ENCODE measurements at regions not wholly inside any gene's neighbourhood (a gene's known extent, or its start where the extent isn't known, plus 50 kb on each side); places are given as distances from the start of the nearest gene placed in this dataset.

- no peak for DNase-seq (ENCODE audit: low spot score)
Observed at GRCh38 chr1:56073206-56073605, 506.2 kb downstream of the PLPP3 start.

GRCh38 chr1:56072310-56072709 lies 507.1 kb downstream of the PLPP3 start:
- no peak for DNase-seq (ENCODE audit: low spot score)

- DNase-seq (ENCODE audit: low spot score), result no peak
Observed at GRCh38 chr1:56071351-56071750, 508.0 kb downstream of the PLPP3 start.

DNA sequence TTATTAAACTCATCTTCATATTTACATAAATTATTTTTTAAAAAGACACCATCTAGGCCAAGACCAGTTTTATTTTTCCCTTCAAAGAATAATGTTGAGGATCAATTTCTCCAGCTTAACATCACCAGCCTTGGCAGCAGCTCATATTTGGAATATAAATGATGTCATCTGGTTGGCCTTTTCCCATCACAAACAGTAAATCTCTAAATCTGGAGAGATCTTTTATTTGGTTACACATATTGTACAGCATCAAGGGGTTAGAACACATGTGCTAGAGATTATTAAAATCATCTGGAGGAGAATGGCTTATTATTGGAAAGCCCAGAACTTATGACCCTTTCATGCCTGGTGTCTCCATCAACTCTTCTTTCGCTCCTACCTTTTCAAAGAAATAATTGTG lies 508.8 kb downstream of the PLPP3 start:
- peak; percentile 16 for DNase-seq (ENCODE audit: low spot score)

GRCh38 chr1:56069824-56070223 lies 509.5 kb downstream of the PLPP3 start:
- DNase-seq (ENCODE audit: low spot score), result no peak

DNA sequence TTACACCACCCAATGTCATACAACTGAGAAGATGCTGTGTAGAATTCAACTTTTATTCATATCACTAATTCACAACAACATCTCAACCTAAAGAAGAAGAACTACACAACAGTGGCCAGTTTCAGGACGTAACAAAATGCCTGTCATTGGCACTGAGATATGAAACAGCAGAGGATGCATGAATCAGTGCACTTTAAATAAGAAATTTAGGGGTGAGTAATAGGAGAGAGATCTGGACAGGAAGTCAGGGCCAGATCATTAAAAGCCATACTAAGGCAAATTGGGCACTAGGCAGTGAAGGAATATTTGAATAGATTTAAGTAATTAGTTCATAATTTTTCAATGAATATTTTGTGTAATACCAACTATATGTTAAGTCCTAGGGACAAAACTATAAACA lies 510.5 kb downstream of the PLPP3 start:
- DNase-seq (ENCODE audit: low spot score), result peak; percentile 44

DNA sequence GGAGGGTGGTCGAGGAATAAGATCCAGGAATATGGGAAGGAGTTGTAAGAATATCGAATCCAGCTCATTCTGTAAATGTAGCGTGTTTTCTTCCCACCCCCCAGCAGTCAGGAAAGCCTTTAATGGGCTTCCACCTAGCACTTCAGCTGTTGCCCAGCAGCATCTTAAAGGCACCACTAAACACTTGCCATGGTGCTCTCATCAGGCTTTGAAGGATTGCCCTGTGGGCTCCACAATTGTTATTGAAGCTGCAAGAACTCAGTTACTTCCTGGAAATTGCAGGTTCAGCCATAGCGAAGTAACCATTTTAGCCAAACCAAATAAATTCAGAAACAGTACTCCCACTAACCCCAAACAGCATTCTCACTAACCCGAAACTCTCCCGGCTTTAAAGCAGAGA lies 511.2 kb downstream of the PLPP3 start:
- no peak for DNase-seq (ENCODE audit: low spot score)

GRCh38 chr1:56065729-56066128 lies 513.6 kb downstream of the PLPP3 start:
- peak; percentile 53 for DNase-seq (ENCODE audit: low spot score)

GRCh38 chr1:56064705-56065104 lies 514.7 kb downstream of the PLPP3 start:
- no peak for DNase-seq (ENCODE audit: low spot score)

- no peak for DNase-seq (ENCODE audit: low spot score)
Observed at GRCh38 chr1:56063461-56063860, 515.9 kb downstream of the PLPP3 start.

GRCh38 chr1:56062625-56063024 lies 516.7 kb downstream of the PLPP3 start:
- no peak for DNase-seq (ENCODE audit: low spot score)

GRCh38 chr1:56061824-56062223 lies 517.5 kb downstream of the PLPP3 start:
- no peak for DNase-seq (ENCODE audit: low spot score)

GRCh38 chr1:56060906-56061305 lies 518.5 kb downstream of the PLPP3 start:
- DNase-seq (ENCODE audit: low spot score), result peak; percentile 28

DNA sequence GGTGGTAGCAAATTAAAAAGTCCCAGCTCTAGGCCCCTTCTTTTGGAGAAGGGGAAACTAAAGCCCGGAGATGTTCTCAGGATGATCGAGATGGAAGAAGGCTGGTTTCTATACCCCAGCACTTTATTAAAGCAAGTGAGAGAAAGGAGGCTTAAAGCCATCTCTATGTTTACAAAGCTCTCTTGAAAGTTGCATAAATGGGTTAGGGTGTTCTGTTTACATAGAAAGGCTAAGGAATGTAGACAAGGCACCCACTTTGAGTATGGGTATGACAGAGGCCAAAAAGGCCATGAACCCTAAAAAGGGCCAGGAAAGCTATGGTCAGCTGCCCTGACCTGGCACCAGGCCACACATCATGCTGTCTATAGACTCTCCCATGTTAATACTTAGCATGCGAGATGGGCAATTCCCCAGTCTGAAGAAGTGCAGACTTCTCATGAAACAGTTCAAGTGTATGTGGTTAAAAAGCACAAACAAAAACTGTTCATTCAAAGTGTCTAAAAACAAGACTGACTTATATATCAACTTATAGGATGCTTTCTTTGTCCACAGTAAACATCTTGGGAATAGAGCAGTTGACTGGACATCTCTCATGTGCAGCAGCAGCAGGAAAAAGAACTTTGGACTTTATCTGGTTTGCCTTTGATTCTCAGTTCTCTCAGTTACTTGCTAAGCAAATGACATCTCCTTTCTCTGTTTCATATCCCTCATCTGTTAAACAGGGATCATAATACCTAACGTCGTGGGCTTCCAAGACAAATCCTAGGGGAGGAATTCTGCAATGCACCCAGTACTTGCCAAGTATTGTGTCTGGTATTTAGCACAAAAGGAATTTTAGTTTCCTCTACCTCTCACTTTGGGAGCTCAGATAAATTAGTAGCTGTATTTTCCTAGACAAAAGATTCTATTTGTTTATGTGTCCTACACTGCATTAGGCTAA lies 521.6 kb downstream of the PLPP3 start:
- no peak for DNase-seq (ENCODE audit: low spot score)

DNA sequence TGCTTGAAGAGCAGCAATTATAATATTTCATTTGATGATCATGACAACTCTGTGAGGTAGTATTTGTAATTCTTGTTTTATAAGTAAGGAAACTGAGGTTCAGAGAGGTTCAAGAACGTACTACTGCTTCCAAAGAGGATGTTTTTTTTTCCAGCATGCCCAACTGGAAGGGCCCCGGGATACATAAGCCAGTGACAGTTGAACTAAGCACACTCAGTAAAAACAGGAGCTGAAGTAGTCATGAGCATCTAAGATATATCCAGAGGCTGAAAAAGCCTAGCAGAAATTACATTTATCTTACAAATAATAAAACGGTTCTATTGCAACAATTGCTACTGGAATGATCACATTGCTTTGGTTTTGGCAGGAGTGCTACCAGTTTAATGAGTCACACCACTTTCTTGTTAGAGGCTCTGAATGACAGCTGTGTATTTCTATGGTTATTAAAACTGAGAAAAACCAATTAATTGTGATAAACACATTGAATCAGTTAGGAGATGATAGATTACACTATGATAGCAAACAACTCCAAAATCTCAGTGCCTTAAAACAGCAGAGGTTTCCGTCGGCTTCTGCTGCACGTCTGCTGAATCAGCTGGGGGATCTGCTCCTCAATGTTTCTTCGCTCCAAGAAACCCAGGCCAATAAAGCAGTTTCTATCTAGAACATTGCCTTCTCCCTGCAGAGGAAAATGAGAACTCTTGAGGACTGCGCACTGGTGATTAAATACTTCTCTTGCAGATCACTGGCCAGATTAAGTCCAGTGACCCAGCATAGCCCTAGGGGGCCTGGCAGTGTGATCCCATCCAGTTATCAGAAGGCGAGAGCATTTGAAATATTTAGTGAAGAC lies 522.7 kb downstream of the PLPP3 start:
- DNase-seq (ENCODE audit: low spot score), result peak; percentile 58

DNA sequence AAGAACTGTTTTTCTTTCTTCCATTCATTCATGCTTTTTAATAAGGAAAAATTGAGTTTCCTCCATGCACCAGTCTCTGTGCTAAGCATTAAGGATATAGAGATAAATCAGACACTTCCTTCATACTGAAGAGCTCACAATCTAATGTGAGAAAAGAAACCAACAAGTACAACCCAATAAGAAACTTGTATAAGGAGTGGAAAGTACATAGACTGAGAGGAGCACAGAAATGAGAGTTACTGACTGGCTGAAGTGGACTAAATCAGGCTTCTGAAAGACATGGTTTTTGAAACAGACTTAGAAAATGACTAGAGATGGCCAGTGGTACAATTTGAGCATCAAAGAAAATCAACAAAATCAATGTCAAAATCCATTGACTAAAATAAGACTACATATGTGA lies 524.4 kb downstream of the PLPP3 start:
- no peak for DNase-seq (ENCODE audit: low spot score)

DNA sequence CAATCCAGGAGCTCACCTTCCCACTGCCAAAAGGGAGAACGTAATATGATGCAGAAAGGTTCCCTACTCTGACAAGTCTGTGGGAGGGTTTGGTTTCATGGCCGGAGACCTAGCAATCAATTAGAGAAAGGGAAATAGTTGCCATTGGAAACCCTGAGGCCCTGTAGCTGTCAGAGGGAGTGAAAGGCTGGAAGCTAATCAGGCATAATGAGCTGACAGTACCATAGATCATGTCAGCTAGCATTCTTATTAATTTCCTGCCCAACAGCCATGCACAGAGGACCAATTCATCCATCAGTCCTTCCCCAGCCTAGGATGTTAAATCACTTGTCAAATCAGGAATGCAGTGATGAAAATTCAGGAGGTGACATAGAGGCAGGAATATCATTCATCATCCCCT lies 527.3 kb downstream of the PLPP3 start:
- DNase-seq (ENCODE audit: low spot score), result no peak

DNA sequence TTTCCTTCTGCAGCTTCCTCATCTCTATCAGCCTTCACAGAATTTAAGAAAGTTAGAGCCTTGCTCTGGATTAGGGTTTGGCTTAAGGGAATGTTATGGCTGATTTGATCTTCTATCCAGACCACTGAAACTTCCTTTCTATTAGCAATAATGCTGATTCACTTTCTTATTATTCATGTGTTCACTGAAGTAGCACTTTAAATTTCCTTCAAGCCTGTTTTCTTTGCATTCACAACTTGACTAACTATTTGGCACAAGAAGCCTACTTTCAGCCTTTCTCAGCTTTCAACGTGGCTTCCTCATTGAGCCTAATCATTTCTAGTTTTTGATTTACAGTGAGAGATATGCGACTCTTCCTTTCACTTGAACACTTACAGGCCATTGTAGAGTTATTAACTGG lies 528.5 kb downstream of the PLPP3 start:
- DNase-seq (ENCODE audit: low spot score), result no peak

DNA sequence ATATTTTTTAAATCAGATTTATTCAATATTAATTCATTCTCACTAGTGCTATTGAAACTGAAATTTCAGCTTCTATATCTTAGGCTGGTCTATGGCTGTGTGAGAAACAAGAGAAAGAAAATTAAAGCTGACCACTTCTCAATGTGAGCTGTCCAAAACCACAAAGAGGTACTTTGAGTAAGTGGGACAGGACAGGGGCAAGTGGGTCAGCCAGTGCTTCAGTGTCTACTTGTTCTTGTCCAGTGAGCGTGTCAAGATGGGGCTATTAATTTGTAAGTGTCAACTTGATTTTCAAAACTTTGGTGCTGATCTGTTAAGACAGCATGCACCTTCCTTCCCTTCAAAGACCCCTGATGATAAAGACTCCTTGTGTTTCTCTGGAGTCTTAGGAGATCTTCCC lies 533.9 kb downstream of the PLPP3 start:
- DNase-seq (ENCODE audit: low spot score), result no peak

DNA sequence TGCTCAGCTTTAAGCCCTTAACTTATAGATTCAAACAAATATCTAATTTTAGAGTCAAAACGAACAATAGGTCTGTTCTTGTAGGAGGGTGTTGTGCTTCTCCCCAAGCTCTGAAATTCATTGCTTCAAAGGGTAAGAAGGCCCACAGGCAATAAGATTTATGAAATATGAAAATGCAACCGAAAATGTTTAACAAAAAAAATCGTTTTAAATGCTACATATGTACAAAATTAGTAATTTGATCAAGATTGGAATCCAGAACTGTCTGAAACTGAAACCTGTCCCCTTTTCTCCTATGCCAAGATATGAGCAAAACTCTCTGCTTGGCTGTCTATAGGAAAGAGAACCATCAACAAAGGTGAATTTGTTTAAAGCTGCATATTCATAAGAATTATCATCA lies 534.3 kb downstream of the PLPP3 start:
- no peak for DNase-seq (ENCODE audit: low spot score)

DNA sequence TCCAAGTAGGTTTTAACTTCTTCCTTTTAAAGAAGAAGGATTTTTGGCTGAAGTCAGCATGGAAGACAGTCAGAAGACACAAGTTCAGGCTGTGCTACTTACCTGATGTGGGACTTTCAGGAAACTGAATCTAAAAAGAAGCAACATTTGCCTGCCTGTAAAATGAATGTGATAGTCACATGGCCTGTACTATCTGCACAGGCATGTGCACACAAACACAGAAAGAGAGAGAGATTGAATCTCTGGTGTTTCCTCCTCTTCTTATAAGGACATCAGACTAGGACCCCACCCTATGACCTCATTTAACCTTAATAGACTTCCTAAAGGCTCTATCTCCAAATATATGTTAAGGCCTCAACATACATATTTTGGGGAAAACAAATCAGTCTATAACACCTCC lies 542.9 kb downstream of the PLPP3 start:
- no peak for DNase-seq (ENCODE audit: low spot score)

DNA sequence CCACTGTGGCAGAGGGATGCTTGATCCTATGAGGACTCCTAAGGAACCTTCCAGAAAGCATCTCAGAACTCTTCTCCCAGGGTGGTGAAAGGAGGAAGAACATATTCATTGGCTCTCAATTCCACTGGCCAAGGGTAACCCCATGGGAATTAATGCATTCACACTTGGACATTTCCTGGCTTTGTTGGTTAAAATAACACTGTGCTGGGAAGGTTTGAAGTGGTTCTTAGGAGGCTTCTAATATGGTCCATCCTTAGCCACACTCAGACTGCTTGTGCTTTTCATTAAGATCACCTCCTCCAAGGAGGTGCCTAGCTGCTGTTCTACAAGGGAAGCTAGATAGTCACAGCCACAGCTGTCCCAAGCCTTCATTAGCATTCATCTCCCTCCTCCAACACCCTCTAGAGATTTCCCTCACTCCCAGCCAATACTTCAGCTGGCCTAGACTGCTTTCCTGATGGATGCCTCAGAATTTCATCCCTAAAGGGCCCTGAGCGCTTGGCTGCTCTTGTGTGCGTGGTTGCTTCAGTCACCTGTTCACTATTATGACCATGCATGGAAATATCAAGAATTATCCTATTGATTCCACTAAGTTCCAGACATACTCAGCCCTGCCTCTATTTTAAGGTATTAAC lies 544.4 kb downstream of the PLPP3 start:
- peak; percentile 5 for DNase-seq (ENCODE audit: low spot score)

GRCh38 chr1:56034222-56034621 lies 545.1 kb downstream of the PLPP3 start:
- peak; percentile 68 for DNase-seq (ENCODE audit: low spot score)

Data from GM03348 (cell line).